Ishikawa (cell line): ENCODE measurements at regions not wholly inside any gene's neighbourhood (a gene's known extent, or its start where the extent isn't known, plus 50 kb on each side); places are given as distances from the start of the nearest gene placed in this dataset.

Experiments
- CEBPB ChIP-seq: IDR thresholded peaks from 2 replicates; pipeline ENCODE4 v1.6.1; 2012
- CREB1 ChIP-seq: IDR thresholded peaks from 2 replicates; pipeline ENCODE4 v1.6.1; 2012; ENCODE audit warnings: low read depth
- EGR1 ChIP-seq: IDR thresholded peaks from 2 replicates; pipeline ENCODE4 v1.6.1; 2012
- EP300 ChIP-seq: IDR thresholded peaks from 2 replicates; pipeline ENCODE4 v1.6.1; 2012; ENCODE audit warnings: borderline replicate concordance
- FOXM1 ChIP-seq: IDR thresholded peaks from 2 replicates; pipeline ENCODE4 v1.6.1; 2012; ENCODE audit warnings: low read depth, borderline replicate concordance
- MAX ChIP-seq: IDR thresholded peaks from 2 replicates; pipeline ENCODE4 v1.6.1; 2012
- NFIC ChIP-seq: IDR thresholded peaks from 2 replicates; pipeline ENCODE4 v1.6.1; 2012
- RAD21 ChIP-seq: IDR thresholded peaks from 2 replicates; pipeline ENCODE4 v1.6.1; 2012; ENCODE audit warnings: low read depth
- REST ChIP-seq: IDR thresholded peaks from 2 replicates; pipeline ENCODE4 v1.6.1; 2012; ENCODE audit warnings: low read depth, mild to moderate bottlenecking
- TAF1 ChIP-seq: IDR thresholded peaks from 2 replicates; pipeline ENCODE4 v1.6.1; 2012; ENCODE audit warnings: low read depth, mild to moderate bottlenecking
- TCF12 ChIP-seq: IDR thresholded peaks from 2 replicates; pipeline ENCODE4 v1.6.1; 2012; ENCODE audit warnings: low read depth
- TEAD4 ChIP-seq: IDR thresholded peaks from 2 replicates; pipeline ENCODE4 v1.6.1; 2012
- USF1 ChIP-seq: IDR thresholded peaks from 2 replicates; pipeline ENCODE4 v1.6.1; 2012
- YY1 ChIP-seq: IDR thresholded peaks from 2 replicates; pipeline ENCODE4 v1.6.1; 2012; ENCODE audit warnings: low read depth
- ZBTB7A ChIP-seq: IDR thresholded peaks from 2 replicates; pipeline ENCODE4 v1.6.1; 2012; ENCODE audit warnings: low read depth

- TF ChIP-seq MAX, result no peak
- TF ChIP-seq TAF1, result no peak
- TF ChIP-seq TEAD4, result no peak
- TF ChIP-seq CREB1, result no peak
- TF ChIP-seq RAD21, result no peak
- TF ChIP-seq FOXM1, result no peak
- TF ChIP-seq CEBPB, result no peak
Observed at GRCh38 chr1:238677567-238677966, 708.8 kb upstream of the CHRM3 start.

- no peak for TF ChIP-seq TAF1
- TF ChIP-seq REST, result no peak
- no peak for TF ChIP-seq USF1
- no peak for TF ChIP-seq NFIC
- no peak for TF ChIP-seq FOXM1
- TF ChIP-seq TEAD4, result no peak
- no peak for TF ChIP-seq TCF12
- TF ChIP-seq YY1, result no peak
- no peak for TF ChIP-seq ZBTB7A
- no peak for TF ChIP-seq RAD21
- no peak for TF ChIP-seq MAX
- no peak for TF ChIP-seq CREB1
- TF ChIP-seq CEBPB, result no peak
- no peak; the same call in 1 of the 2 replicates for TF ChIP-seq EP300
- no peak for TF ChIP-seq EGR1
Observed at GRCh38 chr1:238675221-238675620, 711.1 kb upstream of the CHRM3 start.

GRCh38 chr1:238674316-238674715, 712.1 kb upstream of the CHRM3 start:
- TF ChIP-seq EGR1, result no peak
- TF ChIP-seq REST, result no peak
- no peak for TF ChIP-seq USF1
- TF ChIP-seq YY1, result no peak
- TF ChIP-seq TAF1, result no peak
- no peak for TF ChIP-seq TEAD4
- no peak for TF ChIP-seq CREB1
- no peak for TF ChIP-seq RAD21
- TF ChIP-seq MAX, result no peak
- TF ChIP-seq NFIC, result no peak
- TF ChIP-seq TCF12, result no peak
- no peak for TF ChIP-seq ZBTB7A
- TF ChIP-seq EP300, result no peak
- no peak for TF ChIP-seq CEBPB
- no peak for TF ChIP-seq FOXM1

- no peak for TF ChIP-seq CREB1
- no peak for TF ChIP-seq TEAD4
- no peak for TF ChIP-seq FOXM1
- TF ChIP-seq EP300, result no peak
- TF ChIP-seq RAD21, result no peak
- TF ChIP-seq YY1, result no peak
- TF ChIP-seq TCF12, result no peak
- no peak for TF ChIP-seq TAF1
- TF ChIP-seq USF1, result no peak
- TF ChIP-seq REST, result no peak
- TF ChIP-seq CEBPB, result no peak
- no peak for TF ChIP-seq MAX
- TF ChIP-seq EGR1, result no peak
- no peak for TF ChIP-seq ZBTB7A
- no peak for TF ChIP-seq NFIC
Observed at GRCh38 chr1:238673561-238673960, 712.8 kb upstream of the CHRM3 start.
